ENCODE measurements at regions not wholly inside any gene's neighbourhood (a gene's known extent, or its start where the extent isn't known, plus 50 kb on each side); places are given as distances from the start of the nearest gene placed in this dataset.

DNA sequence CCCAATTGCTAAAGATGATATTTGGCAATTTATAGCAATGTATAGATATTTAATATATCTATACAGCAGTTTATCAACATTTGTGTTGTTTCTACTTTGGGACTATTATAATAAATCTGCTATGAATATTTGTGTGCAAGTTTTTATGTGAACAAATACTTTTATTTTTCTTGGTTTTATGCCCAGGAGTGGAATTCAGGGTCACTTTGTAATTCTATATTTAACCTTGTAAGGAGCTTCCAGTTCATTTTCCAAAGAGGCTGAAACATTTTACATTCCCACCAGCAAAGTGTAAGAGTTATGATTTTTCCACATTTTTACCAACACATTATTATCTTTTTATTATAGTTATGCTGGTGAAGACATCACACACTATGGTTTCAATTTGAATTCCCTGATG, 801.3 kb downstream of the PCDH18 start:
- Histone ChIP-seq H3K27me3 (ENCODE audit: insufficient read depth, low read length) (no peaks in the 10 kb centered on the region), H3F3A (ENCODE audit: insufficient read depth, low read length) (no peaks in the 10 kb centered on the region), H3K4me2 (ENCODE audit: low read length) (no peak overlapping the region), H3K9ac (ENCODE audit: low read length) (no peak overlapping the region), H3K9me3 (ENCODE audit: low read length) (no peaks in the 10 kb centered on the region), H4K20me1 (ENCODE audit: insufficient read depth, low read length) (no peaks in the 10 kb centered on the region), H3K4me1 (ENCODE audit: insufficient read depth, low read length, severe bottlenecking) (no peaks in the 10 kb centered on the region), H3K27ac (ENCODE audit: low read depth, low read length, poor library complexity, severe bottlenecking) (no peak overlapping the region), H3K4me3 (ENCODE audit: low read depth, low read length, poor library complexity, severe bottlenecking) (no peak overlapping the region), H3K9me2 (ENCODE audit: low read depth, low read length) (no peaks in the 10 kb centered on the region), H3K79me2 (ENCODE audit: insufficient read depth, low read length) (no peaks in the 10 kb centered on the region), H3K36me3 (ENCODE audit: insufficient read depth, low read length) (no peaks in the 10 kb centered on the region), H2AFZ (ENCODE audit: low read length) (no peak overlapping the region)
- TF ChIP-seq CTCF (IDR thresholded peaks at IDR 0.05; ENCODE audit: low read length) = no peak
- no peak for TF ChIP-seq EZH2 (IDR thresholded peaks at IDR 0.05; ENCODE audit: borderline replicate concordance, low read length)

DNA sequence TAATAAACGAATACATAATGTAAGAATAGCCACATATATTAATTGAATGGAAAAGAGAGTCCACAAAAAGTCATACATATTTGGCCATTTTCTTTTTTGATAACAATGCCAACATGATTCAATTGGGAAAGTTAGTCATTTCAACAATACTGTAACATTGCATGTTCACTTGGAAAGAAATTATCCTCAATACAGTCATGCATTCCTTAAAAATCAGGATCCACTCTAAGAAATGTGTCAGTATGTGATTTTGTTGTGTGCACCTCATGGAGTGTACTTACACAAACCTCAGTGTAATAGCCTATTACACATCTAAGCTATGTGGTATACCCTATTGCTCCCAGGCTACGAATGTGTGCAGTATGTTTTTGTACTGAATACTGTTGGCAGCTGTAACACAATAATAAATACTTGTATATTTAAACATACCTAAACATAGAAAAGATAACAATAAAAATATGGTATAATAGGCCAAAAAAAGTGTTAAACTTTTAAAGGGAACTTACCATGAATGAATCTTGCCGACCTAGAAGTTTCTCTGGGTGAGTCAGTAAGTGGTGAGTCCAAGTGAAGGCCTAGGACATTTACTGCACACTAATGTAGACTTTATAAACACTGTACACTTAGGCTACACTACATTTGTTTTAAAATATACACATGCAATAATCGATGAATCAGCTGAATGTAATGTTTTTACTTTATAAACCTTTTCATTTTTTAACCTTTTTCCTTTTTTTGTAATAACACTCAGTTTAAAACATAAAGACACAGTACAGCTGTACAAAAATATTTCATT, 806.8 kb downstream of the PCDH18 start:
- Histone ChIP-seq H3K27me3 (ENCODE audit: insufficient read depth, low read length) (no peaks in the 10 kb centered on the region), H3F3A (ENCODE audit: insufficient read depth, low read length) (no peaks in the 10 kb centered on the region), H3K79me2 (ENCODE audit: insufficient read depth, low read length) (no peaks in the 10 kb centered on the region), H3K9ac (ENCODE audit: low read length) (no peak overlapping the region), H3K9me3 (ENCODE audit: low read length) (no peaks in the 10 kb centered on the region), H2AFZ (ENCODE audit: low read length) (no peak overlapping the region), H3K4me2 (ENCODE audit: low read length) (no peak overlapping the region), H3K4me3 (ENCODE audit: low read depth, low read length, poor library complexity, severe bottlenecking) (no peak overlapping the region), H3K27ac (ENCODE audit: low read depth, low read length, poor library complexity, severe bottlenecking) (no peak overlapping the region), H3K9me2 (ENCODE audit: low read depth, low read length) (no peaks in the 10 kb centered on the region), H3K36me3 (ENCODE audit: insufficient read depth, low read length) (no peaks in the 10 kb centered on the region), H3K4me1 (ENCODE audit: insufficient read depth, low read length, severe bottlenecking) (no peaks in the 10 kb centered on the region), H4K20me1 (ENCODE audit: insufficient read depth, low read length) (no peaks in the 10 kb centered on the region)
- no peak for TF ChIP-seq EZH2 (IDR thresholded peaks at IDR 0.05; ENCODE audit: borderline replicate concordance, low read length)
- no peak for TF ChIP-seq CTCF (IDR thresholded peaks at IDR 0.05; ENCODE audit: low read length)

- H3K36me3 ChIP-seq (ENCODE audit: insufficient read depth, low read length) = no peaks in the 10 kb centered on the region
- H3K4me2 ChIP-seq (ENCODE audit: low read length) = no peak overlapping the region
These were observed 819.2 kb downstream of the PCDH18 start for GRCh38 chr4:136713140-136713539.

More at GRCh38 chr4:136713140-136713539, 819.2 kb downstream of the PCDH18 start:
- Histone ChIP-seq H3K79me2 (ENCODE audit: insufficient read depth, low read length) (no peaks in the 10 kb centered on the region), H3F3A (ENCODE audit: insufficient read depth, low read length) (no peaks in the 10 kb centered on the region), H4K20me1 (ENCODE audit: insufficient read depth, low read length) (no peaks in the 10 kb centered on the region), H2AFZ (ENCODE audit: low read length) (no peak overlapping the region), H3K9ac (ENCODE audit: low read length) (no peak overlapping the region), H3K9me2 (ENCODE audit: low read depth, low read length) (no peaks in the 10 kb centered on the region), H3K4me3 (ENCODE audit: low read depth, low read length, poor library complexity, severe bottlenecking) (no peak overlapping the region), H3K27ac (ENCODE audit: low read depth, low read length, poor library complexity, severe bottlenecking) (no peak overlapping the region), H3K4me1 (ENCODE audit: insufficient read depth, low read length, severe bottlenecking) (no peaks in the 10 kb centered on the region), H3K27me3 (ENCODE audit: insufficient read depth, low read length) (no peaks in the 10 kb centered on the region), H3K9me3 (ENCODE audit: low read length) (no peaks in the 10 kb centered on the region)
- TF ChIP-seq CTCF (IDR thresholded peaks at IDR 0.05; ENCODE audit: low read length) (no peak), EZH2 (IDR thresholded peaks at IDR 0.05; ENCODE audit: borderline replicate concordance, low read length) (no peak)

Measured in OCI-LY1 (cell line).